ENCODE measurements at regions not wholly inside any gene's neighbourhood (a gene's known extent, or its start where the extent isn't known, plus 50 kb on each side); places are given as distances from the start of the nearest gene placed in this dataset.
"Not testable (repeated sequence)": the region's sequence is repeated elsewhere in the genome, so short reads cannot be mapped to it uniquely, and the experiment has no call there.

DNA sequence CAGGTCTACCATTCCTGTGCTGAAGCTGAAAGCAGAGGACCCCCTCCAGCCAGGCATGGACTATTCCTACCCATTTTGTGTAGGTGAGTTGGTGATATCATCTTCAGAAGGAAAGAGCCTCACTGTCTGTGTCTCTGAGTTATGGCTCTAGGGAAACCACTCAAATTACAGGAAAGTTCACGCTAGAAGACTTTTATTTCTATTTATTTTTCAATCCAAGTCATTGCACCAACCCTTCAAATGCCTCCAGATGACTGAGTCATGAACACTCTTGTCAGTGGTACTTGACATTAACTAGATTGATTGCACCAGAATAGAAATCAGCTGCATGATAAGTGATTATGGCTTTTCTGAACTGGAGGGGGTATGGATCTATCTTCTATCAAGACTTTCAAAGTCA lies 338.4 kb downstream of the MBD2 start:
- ChIA-PET CTCF (no interaction called here), POLR2A (no interaction called here)
- Mint-ChIP-seq H3K4me3 (no peak overlapping the region), H3K27ac (no peak overlapping the region), H3K36me3 (ENCODE audit: low read depth) (no peaks in the 10 kb centered on the region), H3K4me1 (no peaks in the 10 kb centered on the region), H3K27me3 (no peaks in the 10 kb centered on the region), H3K9me3 (no peaks in the 10 kb centered on the region)
- no peak for DNase-seq

- ChIA-PET POLR2A (no interaction called here), CTCF (interaction anchor here (0.6 kb wide), 1 partner anchor 33 kb away, joined by 3 read pairs; no protein-coding TSS in a partner anchor)
- Mint-ChIP-seq H3K4me3 (no peak overlapping the region), H3K9me3 (no peaks in the 10 kb centered on the region), H3K4me1 (no peaks in the 10 kb centered on the region), H3K27me3 (no peaks in the 10 kb centered on the region), H3K27ac (no peak overlapping the region), H3K36me3 (ENCODE audit: low read depth) (no peaks in the 10 kb centered on the region)
- DNase-seq = no peak
Measured at GRCh38 chr18:53883771-53884170, 340.7 kb downstream of the MBD2 start.

DNA sequence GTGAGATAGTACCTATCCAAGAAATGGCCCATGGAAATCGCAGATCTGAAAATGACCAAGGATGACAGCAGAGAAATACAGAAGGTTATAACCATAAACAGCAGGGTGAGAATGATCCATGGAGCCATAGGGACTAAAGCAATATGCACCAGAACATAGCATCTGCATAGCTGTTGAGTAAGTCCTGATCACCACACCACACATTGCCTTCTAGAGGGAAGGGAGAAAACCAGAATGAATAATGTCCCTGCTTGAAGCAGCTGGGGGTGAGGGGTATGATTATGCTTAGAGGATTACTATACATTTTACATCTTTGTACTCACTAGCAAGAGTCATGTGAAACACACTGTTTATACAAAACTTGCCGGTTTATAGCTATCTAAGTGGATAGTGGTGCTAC lies 350.4 kb downstream of the MBD2 start:
- DNase-seq = no peak
- ChIA-PET POLR2A (no interaction called here), CTCF (no interaction called here)
- Mint-ChIP-seq H3K27ac (no peak overlapping the region), H3K4me3 (no peak overlapping the region), H3K9me3 (no peaks in the 10 kb centered on the region), H3K27me3 (no peaks in the 10 kb centered on the region), H3K4me1 (no peaks in the 10 kb centered on the region), H3K36me3 (ENCODE audit: low read depth) (no peaks in the 10 kb centered on the region)

DNA sequence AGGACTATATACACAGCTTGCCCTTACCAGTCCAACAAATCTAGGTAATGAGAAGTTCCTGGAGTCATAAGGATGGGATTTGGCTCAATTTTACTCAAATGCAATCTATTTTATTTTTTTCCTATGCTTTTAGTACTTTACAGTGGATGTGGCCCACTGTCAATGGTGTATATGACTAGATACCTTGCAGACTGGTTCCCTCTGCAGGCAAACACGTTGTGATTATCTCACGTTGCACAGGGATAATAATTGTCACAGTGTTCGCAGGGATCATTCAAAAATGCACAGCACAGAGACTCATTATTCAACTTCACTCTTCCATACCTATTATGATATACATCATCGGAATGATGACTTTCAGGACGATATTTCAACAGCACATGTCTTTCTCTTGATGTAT lies 359.7 kb downstream of the MBD2 start:
- no peaks in the 10 kb centered on the region for H3K36me3 Mint-ChIP-seq (ENCODE audit: low read depth)
- no peak for DNase-seq
- H3K4me1 Mint-ChIP-seq = no peaks in the 10 kb centered on the region
- ChIA-PET POLR2A (no interaction called here), CTCF (no interaction called here)
- H3K9me3 Mint-ChIP-seq = no peaks in the 10 kb centered on the region
- no peaks in the 10 kb centered on the region for H3K27me3 Mint-ChIP-seq
- H3K4me3 Mint-ChIP-seq = no peak overlapping the region
- H3K27ac Mint-ChIP-seq = no peak overlapping the region

- Mint-ChIP-seq H3K27me3 (no peaks in the 10 kb centered on the region), H3K27ac (no peak overlapping the region), H3K4me1 (no peaks in the 10 kb centered on the region), H3K4me3 (no peak overlapping the region), H3K36me3 (ENCODE audit: low read depth) (no peaks in the 10 kb centered on the region), H3K9me3 (no peaks in the 10 kb centered on the region)
- DNase-seq = no peak
- CTCF ChIA-PET = no interaction called here
- POLR2A ChIA-PET = no interaction called here
Measured at GRCh38 chr18:53862921-53863320, 361.5 kb downstream of the MBD2 start.

DNA sequence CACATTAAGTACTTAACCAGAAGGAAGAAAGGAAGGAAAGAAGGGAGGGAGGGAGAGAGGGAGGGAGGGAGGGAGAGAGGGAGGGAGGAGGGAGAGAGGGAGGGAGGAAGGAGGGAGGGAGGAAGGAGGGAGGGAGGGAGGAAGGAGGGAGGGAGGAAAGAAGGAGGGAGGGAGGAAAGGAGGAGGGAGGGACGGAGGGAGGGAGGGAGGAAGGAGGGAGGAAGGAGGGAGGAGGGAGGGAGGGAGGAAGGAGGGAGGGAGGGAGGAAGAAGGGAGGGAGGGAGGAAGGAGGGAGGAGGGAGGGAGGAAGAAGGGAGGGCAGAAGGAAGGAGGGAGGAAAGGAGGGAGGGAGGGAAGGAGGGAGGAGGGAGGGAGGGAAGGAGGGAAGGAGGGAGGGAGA lies 363.3 kb downstream of the MBD2 start:
- Mint-ChIP-seq H3K36me3 (ENCODE audit: low read depth) (no peaks in the 10 kb centered on the region), H3K27me3 (no peaks in the 10 kb centered on the region), H3K4me3 (no peak overlapping the region), H3K4me1 (no peaks in the 10 kb centered on the region), H3K9me3 (no peaks in the 10 kb centered on the region), H3K27ac (no peak overlapping the region)
- ChIA-PET POLR2A (no interaction called here), CTCF (no interaction called here)
- no peak for DNase-seq

GRCh38 chr18:53859764-53860163 lies 364.7 kb downstream of the MBD2 start:
- DNase-seq = no peak
- CTCF ChIA-PET = no interaction called here
- H3K9me3 Mint-ChIP-seq = no peaks in the 10 kb centered on the region
- no peaks in the 10 kb centered on the region for H3K36me3 Mint-ChIP-seq (ENCODE audit: low read depth)
- no peak overlapping the region for H3K27ac Mint-ChIP-seq
- no peaks in the 10 kb centered on the region for H3K4me1 Mint-ChIP-seq
- H3K27me3 Mint-ChIP-seq = no peaks in the 10 kb centered on the region
- POLR2A ChIA-PET = no interaction called here
- H3K4me3 Mint-ChIP-seq = no peak overlapping the region

DNA sequence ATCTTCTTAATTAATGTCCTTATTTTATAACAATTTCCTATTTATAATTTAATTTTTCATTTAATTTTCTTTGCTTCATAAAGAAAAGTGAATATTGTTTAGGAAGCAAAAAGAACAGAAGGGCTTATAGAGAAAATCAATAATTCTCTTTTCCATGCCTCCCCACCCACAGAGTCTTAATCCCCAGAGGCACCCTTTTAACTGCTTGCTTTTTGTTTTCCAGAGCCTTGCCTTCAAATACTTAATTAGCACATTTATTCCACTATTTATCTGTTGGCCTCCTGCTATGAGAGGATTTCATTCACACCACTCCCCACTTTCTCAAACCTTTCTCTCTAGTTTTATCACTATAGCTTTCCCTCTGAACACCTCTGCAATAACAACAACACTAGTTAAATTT lies 373.6 kb downstream of the MBD2 start:
- Mint-ChIP-seq H3K36me3 (ENCODE audit: low read depth) (no peaks in the 10 kb centered on the region), H3K27me3 (no peaks in the 10 kb centered on the region), H3K9me3 (no peaks in the 10 kb centered on the region), H3K27ac (no peak overlapping the region), H3K4me3 (no peak overlapping the region), H3K4me1 (no peaks in the 10 kb centered on the region)
- ChIA-PET CTCF (no interaction called here), POLR2A (no interaction called here)
- no peak for DNase-seq

DNA sequence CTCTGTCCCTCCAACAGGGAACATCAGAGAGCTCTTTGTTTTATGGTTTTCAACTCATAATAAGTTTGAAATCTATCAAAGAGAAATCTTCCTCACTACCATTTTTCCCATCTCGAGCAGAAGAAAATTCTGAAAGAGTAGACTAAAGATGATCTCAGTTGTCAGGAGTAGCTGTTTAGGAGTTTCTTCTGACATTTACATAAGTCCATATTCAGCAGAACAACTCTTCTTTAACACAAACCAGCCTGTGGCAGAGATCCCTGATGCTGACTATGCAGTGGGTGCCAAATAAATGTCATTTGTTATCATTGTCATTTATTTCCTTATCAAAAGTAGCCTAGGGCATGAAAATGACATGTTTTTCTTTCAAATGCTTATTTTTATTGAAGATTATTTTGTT lies 380.7 kb downstream of the MBD2 start:
- H3K27ac Mint-ChIP-seq = no peak overlapping the region
- H3K9me3 Mint-ChIP-seq = no peaks in the 10 kb centered on the region
- DNase-seq = no peak
- H3K4me1 Mint-ChIP-seq = no peaks in the 10 kb centered on the region
- H3K36me3 Mint-ChIP-seq (ENCODE audit: low read depth) = no peaks in the 10 kb centered on the region
- H3K4me3 Mint-ChIP-seq = no peak overlapping the region
- ChIA-PET CTCF (no interaction called here), POLR2A (no interaction called here)
- H3K27me3 Mint-ChIP-seq = no peaks in the 10 kb centered on the region

DNA sequence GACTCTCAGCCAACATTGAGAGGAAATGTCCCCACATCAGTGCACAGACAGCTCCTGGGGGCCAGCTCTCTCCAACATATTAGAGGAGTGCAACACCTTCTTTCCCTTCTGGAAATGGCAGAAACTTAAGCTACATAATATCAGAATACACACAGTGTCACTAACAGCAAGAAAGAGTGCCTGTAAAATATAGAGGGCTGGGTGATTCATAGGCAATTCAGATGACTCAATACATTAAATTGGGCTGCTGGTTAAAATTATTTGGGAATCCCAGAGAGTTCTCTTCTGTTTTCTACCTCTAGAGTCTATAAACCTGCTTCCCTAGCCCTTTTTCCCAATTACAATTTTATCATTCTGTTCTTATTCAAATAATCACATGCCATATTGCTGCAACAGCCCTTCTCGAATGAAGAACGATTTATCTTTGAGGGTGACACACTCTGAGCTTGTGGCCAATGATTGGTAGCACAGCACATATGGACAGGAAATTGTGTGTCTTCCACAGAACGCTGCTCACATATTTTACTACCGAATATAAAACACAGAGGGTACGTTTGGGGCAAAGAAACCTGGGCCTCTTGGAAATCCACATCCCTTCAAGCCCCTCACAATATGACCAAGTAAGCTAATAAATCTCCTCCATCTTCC lies 381.2 kb downstream of the MBD2 start:
- Mint-ChIP-seq H3K4me1 (no peaks in the 10 kb centered on the region), H3K27me3 (no peaks in the 10 kb centered on the region), H3K4me3 (no peak overlapping the region), H3K27ac (no peak overlapping the region), H3K9me3 (no peaks in the 10 kb centered on the region), H3K36me3 (ENCODE audit: low read depth) (no peaks in the 10 kb centered on the region)
- POLR2A ChIA-PET = no interaction called here
- CTCF ChIA-PET = no interaction called here
- no peak for DNase-seq

DNA sequence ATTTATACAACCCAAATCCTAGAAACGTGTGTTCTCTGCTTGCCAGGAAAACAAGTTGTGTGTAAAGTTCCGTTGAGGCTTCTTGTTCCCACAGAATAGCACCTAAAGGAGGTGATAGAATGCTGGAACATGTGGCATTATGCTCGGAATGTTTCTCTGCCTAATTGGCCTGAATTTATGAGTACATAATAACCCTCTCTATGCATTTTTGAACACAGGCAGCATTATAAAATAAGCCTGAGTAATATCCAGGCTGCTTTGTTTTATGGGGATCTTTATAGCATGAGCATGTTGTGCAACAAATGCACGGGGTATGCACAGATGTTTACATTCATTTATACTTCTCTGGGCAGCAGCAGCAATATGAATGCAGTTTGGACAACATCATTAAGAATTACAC lies 385.7 kb downstream of the MBD2 start:
- Mint-ChIP-seq H3K27ac (no peak overlapping the region), H3K4me1 (no peaks in the 10 kb centered on the region), H3K4me3 (no peak overlapping the region), H3K27me3 (no peaks in the 10 kb centered on the region), H3K9me3 (no peaks in the 10 kb centered on the region), H3K36me3 (ENCODE audit: low read depth) (no peaks in the 10 kb centered on the region)
- DNase-seq = no peak
- CTCF ChIA-PET = no interaction called here
- POLR2A ChIA-PET = no interaction called here

DNA sequence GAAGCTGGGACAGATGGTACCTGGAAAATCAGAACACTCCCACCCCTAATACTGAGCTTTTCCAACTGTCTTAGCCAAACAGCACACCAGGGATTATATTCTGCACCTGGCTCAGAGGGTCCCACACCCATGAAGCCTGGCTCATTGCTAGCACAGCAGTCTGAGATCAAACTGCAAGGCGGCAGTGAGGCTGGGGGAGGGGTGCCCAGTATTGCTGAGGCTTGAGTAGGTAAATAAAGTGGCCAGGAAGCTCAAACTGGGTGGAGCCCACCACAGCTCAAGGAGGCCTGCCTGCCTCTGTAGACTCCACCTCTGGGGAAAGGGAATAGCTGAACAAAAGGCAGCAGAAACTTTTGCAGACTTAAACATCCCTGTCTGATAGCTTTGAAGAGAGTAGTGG lies 403.3 kb downstream of the MBD2 start:
- H3K27ac Mint-ChIP-seq, H3K27me3 Mint-ChIP-seq, H3K4me1 Mint-ChIP-seq: not testable (repeated sequence)

GRCh38 chr18:53819671-53820070 lies 404.8 kb downstream of the MBD2 start:
- no peak overlapping the region for H3K4me3 Mint-ChIP-seq
- POLR2A ChIA-PET = no interaction called here
- H3K4me1 Mint-ChIP-seq = no peaks in the 10 kb centered on the region
- no peak for DNase-seq
- H3K27ac Mint-ChIP-seq = no peak overlapping the region
- no peaks in the 10 kb centered on the region for H3K9me3 Mint-ChIP-seq
- CTCF ChIA-PET = no interaction called here
- no peaks in the 10 kb centered on the region for H3K36me3 Mint-ChIP-seq (ENCODE audit: low read depth)
- no peaks in the 10 kb centered on the region for H3K27me3 Mint-ChIP-seq

More for the DNA sequence above, 403.3 kb downstream of the MBD2 start:
- H3K9me3 Mint-ChIP-seq; DNase-seq; H3K36me3 Mint-ChIP-seq (ENCODE audit: low read depth); H3K4me3 Mint-ChIP-seq; POLR2A ChIA-PET; CTCF ChIA-PET: not testable (repeated sequence)

- no peaks in the 10 kb centered on the region for H3K4me1 Mint-ChIP-seq
- no peak for DNase-seq
- no peaks in the 10 kb centered on the region for H3K36me3 Mint-ChIP-seq (ENCODE audit: low read depth)
- H3K27ac Mint-ChIP-seq = no peak overlapping the region
- no peaks in the 10 kb centered on the region for H3K9me3 Mint-ChIP-seq
- H3K4me3 Mint-ChIP-seq = no peak overlapping the region
- POLR2A ChIA-PET = no interaction called here
- CTCF ChIA-PET = no interaction called here
- H3K27me3 Mint-ChIP-seq = no peaks in the 10 kb centered on the region
Measured at GRCh38 chr18:53819174-53819573, 405.3 kb downstream of the MBD2 start.

Measured in activated CD4-positive, alpha-beta T cell treated with anti-CD3 and anti-CD28 coated beads, Interleukin-2, amount 10 ng/mL, durations not matched to agents 7 days and 5 days (primary cell).